HepG2 (cell line): ENCODE measurements at regions not wholly inside any gene's neighbourhood (a gene's known extent, or its start where the extent isn't known, plus 50 kb on each side); places are given as distances from the start of the nearest gene placed in this dataset.

ENCODE experiments used
- ARNT ChIP-seq: fragments of 450-650 bp; IDR thresholded peaks from 2 replicates; pipeline ENCODE4 v1.6.1; 2017
- ARNT2 ChIP-seq: sonication (generic); formaldehyde crosslinking; IDR thresholded peaks from 2 replicates; pipeline ENCODE4 v1.8.0; 2022; ENCODE audit warnings: mild to moderate bottlenecking, low read depth, missing genetic modification reagents, moderate library complexity
- ATF4 ChIP-seq, 2 experiments: fragments of 450-650 bp in 1 of 2; sonication (generic) in 1 of 2; formaldehyde crosslinking; IDR thresholded peaks; 2 replicates each; pipeline versions ENCODE4 v1.5.0 to v1.8.0; 2020 to 2022; ENCODE audit warnings: mild to moderate bottlenecking in 1 of 2, missing genetic modification reagents in 1 of 2
- BHLHE40 ChIP-seq: IDR thresholded peaks from 2 replicates; pipeline ENCODE4 v1.6.1; 2011; ENCODE audit warnings: low read length, improper control_type of control experiment
- BRD4 ChIP-seq: sonication (generic); formaldehyde crosslinking; IDR thresholded peaks from 2 replicates; pipeline ENCODE4 v1.4.0; 2020; ENCODE audit warnings: missing genetic modification reagents
- GATAD2A ChIP-seq: IDR thresholded peaks from 2 replicates; pipeline ENCODE4 v1.6.1; 2016
- KLF6 ChIP-seq: IDR thresholded peaks from 2 replicates; pipeline ENCODE4 v1.8.0; 2016; ENCODE audit warnings: missing biosample characterization, missing genetic modification reagents
- LRRFIP1 ChIP-seq: sonication (generic); formaldehyde crosslinking; conservative IDR thresholded peaks from 2 replicates; pipeline ENCODE4 v1.4.0; 2020; ENCODE audit warnings: missing genetic modification reagents
- MED8 ChIP-seq: sonication (generic); formaldehyde crosslinking; IDR thresholded peaks from 2 replicates; pipeline ENCODE4 v1.8.1; 2023; ENCODE audit warnings: mild to moderate bottlenecking, missing genetic modification reagents; ENCODE audit not compliant: insufficient replicate concordance
- MLLT10 ChIP-seq: sonication (generic); formaldehyde crosslinking; IDR thresholded peaks from 2 replicates; pipeline ENCODE4 v1.4.0; 2020; ENCODE audit warnings: missing genetic modification reagents
- MLX ChIP-seq: IDR thresholded peaks from 2 replicates; pipeline ENCODE4 v1.6.1; 2016
- NRL ChIP-seq: sonication (generic); formaldehyde crosslinking; IDR thresholded peaks from 2 replicates; pipeline ENCODE4 v1.5.0; 2020; ENCODE audit warnings: missing genetic modification reagents, mild to moderate bottlenecking, moderate library complexity, borderline replicate concordance
- PCBP1 ChIP-seq: fragments of 200-400 bp; formaldehyde crosslinking; IDR thresholded peaks from 2 replicates; pipeline ENCODE4 v1.6.1; 2017; ENCODE audit warnings: mild to moderate bottlenecking, low read depth, low read length, borderline replicate concordance
- PLRG1 ChIP-seq: fragments of 450-650 bp; conservative IDR thresholded peaks from 2 replicates; pipeline ENCODE4 v1.6.1; 2016
- RORA ChIP-seq: sonication (generic); formaldehyde crosslinking; IDR thresholded peaks from 2 replicates; pipeline ENCODE4 v1.5.0; 2020; ENCODE audit warnings: mild to moderate bottlenecking, missing genetic modification reagents, moderate library complexity
- SNRNP70 ChIP-seq: fragments of 200-400 bp; formaldehyde crosslinking; IDR thresholded peaks from 2 replicates; pipeline ENCODE4 v1.6.1; 2017; ENCODE audit warnings: mild to moderate bottlenecking, low read depth, low read length, moderate library complexity
- SOX13 ChIP-seq, 3 experiments: fragments of 450-650 bp in 1 of 3; sonication (generic) in 1 of 3; formaldehyde crosslinking in 1 of 3; IDR thresholded peaks in 2 of 3; conservative IDR thresholded peaks in 1 of 3; 2 replicates each; pipeline versions ENCODE4 v1.5.0 to v1.6.1; 2016 to 2020; ENCODE audit warnings: antibody characterized with exemption in 1 of 3, mild to moderate bottlenecking in 1 of 3, missing compliant biosample characterization in 1 of 3, missing genetic modification reagents in 1 of 3, moderate library complexity in 1 of 3
- TEAD2 ChIP-seq: sonication (generic); formaldehyde crosslinking; IDR thresholded peaks from 2 replicates; pipeline ENCODE4 v1.9.0; 2021; ENCODE audit warnings: missing genetic modification reagents
- TEAD3 ChIP-seq: optimal IDR thresholded peaks from 2 replicates; pipeline ENCODE3; 2016; ENCODE audit warnings: borderline replicate concordance
- TRIM24 ChIP-seq: sonication (generic); formaldehyde crosslinking; IDR thresholded peaks from 2 replicates; pipeline ENCODE4 v1.8.0; 2022; ENCODE audit warnings: mild to moderate bottlenecking, missing genetic modification reagents
- ZKSCAN8 ChIP-seq: IDR thresholded peaks from 2 replicates; pipeline ENCODE4 v1.6.1; 2016; ENCODE audit warnings: borderline replicate concordance, missing genetic modification reagents, missing compliant biosample characterization
- ZNF224 ChIP-seq: sonication (generic); formaldehyde crosslinking; IDR thresholded peaks from 2 replicates; pipeline ENCODE4 v1.5.0; 2020; ENCODE audit warnings: mild to moderate bottlenecking, missing genetic modification reagents
- ZNF329 ChIP-seq: sonication (generic); formaldehyde crosslinking; IDR thresholded peaks from 2 replicates; pipeline ENCODE4 v1.9.0; 2021; ENCODE audit warnings: low read depth, mild to moderate bottlenecking, missing genetic modification reagents
- ZNF441 ChIP-seq: sonication (generic); formaldehyde crosslinking; IDR thresholded peaks from 2 replicates; pipeline ENCODE4 v1.7.0; 2021; ENCODE audit warnings: missing genetic modification reagents, borderline replicate concordance
- ZNF660 ChIP-seq: sonication (generic); formaldehyde crosslinking; IDR thresholded peaks from 2 replicates; pipeline ENCODE4 v1.5.1; 2020; ENCODE audit warnings: mild to moderate bottlenecking, low read depth, missing genetic modification reagents, borderline replicate concordance
- ZNF761 ChIP-seq: sonication (generic); formaldehyde crosslinking; conservative IDR thresholded peaks from 2 replicates; pipeline ENCODE4 v1.4.0; 2020; ENCODE audit warnings: mild to moderate bottlenecking, missing genetic modification reagents
- ZNF775 ChIP-seq: sonication (generic); formaldehyde crosslinking; IDR thresholded peaks from 2 replicates; pipeline ENCODE4 v1.4.0; 2020; ENCODE audit warnings: missing genetic modification reagents, mild to moderate bottlenecking, moderate library complexity, borderline replicate concordance
- ZSCAN22 ChIP-seq: sonication (generic); formaldehyde crosslinking; IDR thresholded peaks from 2 replicates; pipeline ENCODE4 v1.4.0; 2020; ENCODE audit warnings: mild to moderate bottlenecking, missing genetic modification reagents

DNA sequence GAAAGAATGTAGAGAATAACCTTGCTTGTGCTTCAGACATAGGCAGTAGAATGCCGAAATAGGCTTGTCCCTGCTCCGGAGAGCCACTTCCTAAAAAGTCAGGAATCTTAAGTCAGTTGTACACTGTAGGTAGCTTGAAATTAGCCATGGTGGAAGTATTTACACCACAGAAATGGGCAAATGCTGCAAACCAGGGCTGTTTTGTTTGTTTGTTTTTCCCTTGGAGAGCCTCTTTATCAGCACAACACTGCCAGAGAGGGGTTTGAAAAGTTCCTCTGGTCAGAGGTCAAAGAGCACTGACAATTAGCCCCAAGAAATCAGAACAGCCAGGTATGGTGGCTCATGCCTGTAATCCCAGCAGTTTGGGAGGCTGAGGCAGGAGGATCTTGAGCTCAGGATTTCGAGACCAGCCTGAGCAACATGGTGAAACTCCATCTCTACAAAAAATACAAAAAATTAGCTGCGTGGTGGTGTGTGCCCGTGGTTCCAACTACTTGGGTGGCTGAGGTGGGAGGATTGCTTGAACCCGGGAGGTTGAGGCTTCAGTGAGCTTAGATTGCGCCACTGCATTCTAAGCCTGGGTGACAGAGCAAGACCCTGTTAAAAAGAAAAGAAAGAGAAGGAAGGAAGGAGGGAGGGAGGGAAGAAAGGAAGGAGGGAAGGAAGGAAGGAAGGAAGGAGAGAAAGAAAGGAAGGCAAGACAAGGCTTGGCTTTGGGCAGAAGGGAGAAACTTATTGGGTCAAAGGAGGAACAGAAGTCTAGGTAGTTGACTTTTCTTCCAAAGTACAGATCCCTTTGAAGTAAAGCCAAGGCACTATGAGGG, 61.0 kb upstream of the ZMYND8 start (continued):
- TF ChIP-seq MLX, result 0 out of 2 replicates have a peak, but pooled peaks have one; percentile 45
- TF ChIP-seq NRL (CRISPR knock-in tag), result no peak
- no peak for TF ChIP-seq MED8 (CRISPR knock-in tag)
- no peak for TF ChIP-seq BHLHE40
- no peak for TF ChIP-seq LRRFIP1 (CRISPR knock-in tag)
- TF ChIP-seq TRIM24, result peak; percentile 67
- no peak for TF ChIP-seq ZSCAN22 (CRISPR knock-in tag)
- TF ChIP-seq ARNT, result no peak
- no peak for TF ChIP-seq PCBP1
- TF ChIP-seq MLLT10 (CRISPR knock-in tag), result no peak
- no peak for TF ChIP-seq ZKSCAN8
- no peak for TF ChIP-seq KLF6 (CRISPR knock-in tag)
- no peak for TF ChIP-seq ZNF761 (CRISPR knock-in tag)
- no peak for TF ChIP-seq SNRNP70
- TF ChIP-seq PLRG1, result no peak
- no peak for TF ChIP-seq TEAD3 (CRISPR knock-in tag)
- peak; percentile 81 for TF ChIP-seq ZNF441 (CRISPR knock-in tag)
- 0 out of 2 replicates have a peak, but pooled peaks have one; percentile 28 for TF ChIP-seq ARNT2 (CRISPR knock-in tag)
- TF ChIP-seq RORA (CRISPR knock-in tag), result no peak
- TF ChIP-seq ZNF224 (CRISPR knock-in tag), result no peak
- no peak for TF ChIP-seq BRD4 (CRISPR knock-in tag)
- no peak for TF ChIP-seq ATF4 (CRISPR knock-in tag; IDR thresholded peaks at IDR 0.05)
- TF ChIP-seq GATAD2A (CRISPR knock-in tag), result peak; percentile 67; the same call in 1 of the 2 replicates
- no peak for TF ChIP-seq ZNF660 (CRISPR knock-in tag)
- TF ChIP-seq ZNF329, result no peak
- 0 out of 2 replicates have a peak, but pooled peaks have one; percentile 32 for TF ChIP-seq ZNF775 (CRISPR knock-in tag)
- peak; percentile 78 for TF ChIP-seq SOX13 (IDR thresholded peaks at IDR 0.05)
- TF ChIP-seq SOX13 (CRISPR knock-in tag; conservative IDR thresholded peaks at IDR 0.05 in 1 of 2, IDR thresholded peaks at IDR 0.05 in 1 of 2), result peak in 1 of 2 experiments; percentile 63; a peak in 2 of 4 replicates
- TF ChIP-seq TEAD2, result no peak
